ENCODE measurements at regions not wholly inside any gene's neighbourhood (a gene's known extent, or its start where the extent isn't known, plus 50 kb on each side); places are given as distances from the start of the nearest gene placed in this dataset.
"Not testable (repeated sequence)": the region's sequence is repeated elsewhere in the genome, so short reads cannot be mapped to it uniquely, and the experiment has no call there.

GRCh38 chr12:8282181-8282580 is 54.8 kb upstream of the FAM90A1 start:
- DNase-seq = not testable (repeated sequence)

GRCh38 chr12:8285681-8286080 is 58.3 kb upstream of the FAM90A1 start:
- DNase-seq = peak; percentile 65

DNA sequence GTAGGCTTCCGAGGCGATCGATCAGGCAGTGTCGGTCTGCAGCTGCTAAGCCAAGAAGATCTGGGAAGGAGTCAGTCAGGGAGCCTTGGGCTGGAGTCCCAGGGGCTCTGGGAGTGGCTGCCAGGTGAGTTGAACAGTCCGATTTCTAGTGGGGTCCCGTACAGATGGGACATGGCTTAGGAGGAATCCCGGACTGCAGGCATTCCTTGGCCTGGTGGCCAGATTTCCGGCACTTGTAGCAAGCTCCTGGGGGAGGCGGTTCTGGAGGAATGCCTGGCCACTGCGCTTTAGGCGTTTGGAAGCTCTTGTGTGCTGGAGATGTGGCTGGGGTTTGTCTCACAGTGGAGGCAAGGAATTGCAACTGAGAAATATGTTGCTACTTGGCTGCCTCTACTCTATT is 64.3 kb upstream of the FAM90A1 start:
- peak; percentile 33 for DNase-seq

- not testable (repeated sequence) for DNase-seq
Observed at GRCh38 chr12:8294662-8295061, 67.2 kb upstream of the FAM90A1 start.

DNA sequence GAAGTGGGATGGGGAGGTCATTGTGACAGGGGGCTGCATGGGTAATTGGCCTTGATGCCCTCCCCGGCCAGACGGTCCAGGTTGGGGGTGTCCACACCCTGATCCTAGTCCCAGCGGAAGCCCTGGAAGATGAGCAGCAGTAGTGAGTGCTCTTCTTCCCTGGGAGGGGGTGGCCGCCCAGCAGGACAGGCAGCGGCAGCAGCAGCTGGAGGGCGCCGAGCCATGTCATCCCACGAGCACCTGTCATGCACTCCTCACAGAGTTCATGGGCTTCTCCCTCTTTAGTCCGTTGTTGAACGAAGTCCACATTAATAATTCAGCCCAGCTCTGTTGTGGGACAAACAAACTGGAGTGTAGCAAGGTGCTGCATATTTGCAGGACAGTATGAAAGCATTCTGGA is 81.2 kb upstream of the FAM90A1 start:
- DNase-seq = not testable (repeated sequence)

DNA sequence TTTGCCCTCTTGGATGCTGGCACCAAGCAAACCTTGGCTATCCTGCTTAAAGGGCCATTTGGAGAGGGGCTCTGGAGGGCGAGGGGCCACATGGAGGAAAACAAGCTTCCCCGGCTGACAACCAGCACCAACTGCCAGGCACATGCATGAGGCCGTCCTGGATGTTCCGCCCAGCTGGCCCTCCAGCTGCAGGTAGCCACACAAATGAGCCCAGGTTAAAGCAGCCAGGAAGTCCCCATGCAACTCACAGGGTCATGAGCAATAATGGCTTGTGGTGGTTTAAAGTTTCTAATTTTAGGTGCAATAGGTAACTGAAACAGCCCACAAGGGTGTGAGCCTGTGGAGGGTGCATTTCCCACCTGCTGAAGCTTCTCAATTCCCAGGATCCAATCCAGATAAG is 88.6 kb upstream of the FAM90A1 start:
- DNase-seq = not testable (repeated sequence)

DNA sequence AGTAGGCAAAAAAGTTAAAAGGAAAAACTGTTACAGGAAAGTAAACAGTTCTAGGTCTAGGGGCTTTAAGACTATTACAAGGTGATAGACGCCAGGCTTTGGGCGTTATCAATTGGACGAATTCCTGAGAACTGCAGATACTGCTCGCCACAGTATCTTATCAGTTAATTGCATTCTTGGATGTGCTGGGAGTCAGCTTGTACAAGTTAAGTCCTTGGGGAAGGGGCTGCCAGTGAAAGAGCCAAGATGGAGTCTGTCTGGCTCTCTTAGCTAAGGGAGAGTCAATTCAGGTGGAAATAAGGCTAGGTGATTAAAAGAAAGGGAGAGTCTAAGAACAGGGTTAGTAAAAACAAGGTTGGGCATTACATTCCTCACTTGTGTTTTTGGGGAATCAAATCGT is 90.3 kb upstream of the FAM90A1 start:
- peak; percentile 68 for DNase-seq

GRCh38 chr12:8320251-8320730 is 92.9 kb upstream of the FAM90A1 start:
- peak; percentile 62 for DNase-seq

DNA sequence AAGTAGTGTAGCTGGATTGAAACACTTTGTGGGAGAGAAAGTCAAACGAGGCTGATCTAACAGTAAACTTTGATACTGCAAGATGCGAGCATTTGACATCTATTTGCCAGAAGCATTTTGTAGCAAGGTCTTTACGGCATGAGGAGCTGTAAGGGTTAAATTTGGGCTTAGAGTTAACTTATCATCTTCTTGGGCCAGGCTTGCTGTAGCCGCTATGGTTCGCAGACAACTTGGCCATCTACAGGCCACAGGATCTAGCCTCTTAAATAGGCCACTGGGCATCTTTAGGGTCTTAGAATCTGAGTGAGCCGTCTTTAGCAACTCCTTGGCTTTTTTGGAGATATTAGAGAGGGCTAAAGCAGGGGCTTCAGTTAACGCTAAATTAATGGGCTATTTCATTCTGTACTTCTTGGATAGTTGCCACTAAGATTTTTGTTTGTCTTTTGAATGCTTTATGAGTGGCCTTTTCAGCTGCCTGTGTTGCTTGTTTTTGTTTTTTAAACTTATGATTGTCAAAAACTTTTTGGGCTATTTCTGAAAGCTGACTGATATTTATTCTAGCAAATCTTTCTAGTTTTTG is 93.5 kb upstream of the FAM90A1 start:
- not testable (repeated sequence) for DNase-seq

DNA sequence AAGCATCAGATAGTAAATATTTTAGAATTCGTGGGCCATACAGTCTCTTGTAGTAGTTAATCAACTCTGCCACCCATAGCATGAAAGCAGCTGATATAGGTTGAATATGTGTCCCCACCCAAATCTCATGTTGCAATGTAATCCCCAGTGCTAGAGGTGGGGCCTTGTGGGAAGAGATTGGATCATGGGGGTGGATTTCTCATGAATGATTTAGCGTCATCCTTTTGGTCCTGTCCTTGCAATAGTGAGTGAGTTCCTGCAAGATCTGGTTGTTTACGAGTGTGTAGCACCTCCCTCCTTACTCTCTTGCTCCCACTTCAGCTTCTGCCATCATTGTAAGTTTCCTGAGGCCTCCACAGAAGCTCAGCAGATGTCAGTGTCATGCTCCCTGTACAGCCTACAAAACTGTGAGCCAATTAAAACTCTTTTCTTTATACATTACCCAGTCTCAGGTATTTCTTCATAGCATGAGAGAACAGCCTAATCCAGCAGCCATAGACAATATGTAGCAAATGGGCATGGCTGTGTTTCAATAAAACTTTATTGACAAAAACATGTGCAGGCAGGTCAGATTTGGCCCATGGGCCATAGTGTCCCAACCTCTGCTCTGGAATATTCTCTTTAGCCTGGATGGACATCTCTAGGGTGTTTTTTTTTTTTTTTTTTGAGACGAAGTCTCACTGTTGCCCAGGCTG is 97.9 kb upstream of the FAM90A1 start:
- not testable (repeated sequence) for DNase-seq

- not testable (repeated sequence) for DNase-seq
Observed at GRCh38 chr12:8328835-8329234, 101.4 kb upstream of the FAM90A1 start.

GRCh38 chr12:8332373-8332772 is 105.0 kb upstream of the FAM90A1 start:
- not testable (repeated sequence) for DNase-seq

- DNase-seq = not testable (repeated sequence)
Observed at GRCh38 chr12:8351073-8351472, 104.7 kb upstream of the CLEC6A start.

DNA sequence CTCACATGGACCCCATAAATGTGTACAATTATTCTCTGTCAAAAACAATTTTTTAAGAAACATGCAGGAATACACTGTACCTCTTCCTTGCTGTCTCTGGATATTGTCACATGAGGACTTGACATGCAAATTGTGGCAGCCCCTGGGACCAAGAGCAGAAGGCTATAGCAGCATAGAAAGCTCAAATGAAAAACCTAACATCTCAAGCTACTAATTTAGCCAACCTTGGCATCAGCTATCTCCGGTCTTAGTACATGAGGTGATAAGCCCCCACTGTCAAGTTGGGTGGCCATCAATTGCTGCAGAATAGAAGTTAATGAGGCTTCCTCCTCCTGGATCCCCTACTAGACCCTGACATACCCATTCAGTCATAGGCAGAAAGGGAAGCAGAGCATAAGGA is 101.0 kb upstream of the CLEC6A start:
- DNase-seq = not testable (repeated sequence)

DNA sequence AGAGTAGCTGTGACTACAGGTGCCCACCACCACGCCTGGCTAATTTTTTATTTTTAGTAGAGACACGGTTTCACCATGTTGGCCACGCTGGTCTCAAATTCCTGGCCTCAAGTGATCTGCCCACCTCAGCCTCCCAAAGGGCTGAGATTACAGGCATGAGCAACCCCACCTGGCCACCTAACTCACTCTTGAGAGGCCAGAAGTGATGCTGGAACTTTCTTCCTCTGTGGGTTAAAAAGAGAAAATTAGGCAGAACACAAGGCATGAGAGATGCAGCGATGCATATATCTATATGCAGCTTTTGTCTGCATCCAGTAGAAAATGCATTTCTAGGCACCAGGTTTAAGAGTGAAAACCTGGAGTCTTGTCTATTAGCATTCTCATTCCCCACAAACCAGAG is 100.2 kb upstream of the CLEC6A start:
- not testable (repeated sequence) for DNase-seq

DNA sequence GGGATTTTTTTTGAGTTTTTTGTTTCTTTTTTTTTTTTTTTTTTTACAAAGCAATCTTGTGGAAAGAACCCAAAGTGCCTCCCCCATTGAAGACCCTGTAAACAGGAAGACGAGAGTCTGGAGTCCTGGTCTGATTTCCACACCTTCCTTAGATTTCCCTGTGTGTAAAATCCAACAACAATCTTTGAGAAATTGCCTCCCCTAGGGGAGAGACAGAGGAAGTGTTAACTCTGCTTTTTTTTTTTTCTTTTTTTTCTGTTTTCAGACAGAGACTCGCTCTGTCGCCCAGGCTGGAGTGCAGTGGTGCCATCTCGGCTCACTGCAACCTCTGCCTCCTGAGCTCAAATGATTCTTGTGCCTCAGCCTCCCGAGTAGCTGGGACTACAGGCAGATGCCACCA is 82.0 kb upstream of the CLEC6A start:
- DNase-seq = not testable (repeated sequence)

GRCh38 chr12:8375122-8375521 is 80.6 kb upstream of the CLEC6A start:
- not testable (repeated sequence) for DNase-seq

DNA sequence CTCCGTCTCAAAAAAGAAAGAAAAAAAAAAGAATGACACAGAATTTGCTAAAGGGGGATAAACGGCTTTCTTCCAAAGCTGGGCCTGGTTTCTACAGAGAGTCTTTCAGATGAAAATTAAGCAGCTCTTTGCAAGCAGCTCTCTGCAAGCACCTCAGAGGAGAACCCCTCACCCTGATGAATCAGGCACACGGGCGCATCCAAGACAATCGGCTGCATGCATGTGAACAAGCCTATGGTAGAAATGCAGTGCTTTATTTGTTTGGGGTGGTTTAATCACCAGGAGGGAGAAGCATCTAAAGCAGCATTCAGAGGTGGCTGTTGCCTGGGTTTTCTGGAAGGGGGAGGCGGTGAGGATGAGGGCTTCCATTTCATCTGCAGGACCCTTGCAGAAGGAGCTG is 78.0 kb upstream of the CLEC6A start:
- DNase-seq = not testable (repeated sequence)

DNA sequence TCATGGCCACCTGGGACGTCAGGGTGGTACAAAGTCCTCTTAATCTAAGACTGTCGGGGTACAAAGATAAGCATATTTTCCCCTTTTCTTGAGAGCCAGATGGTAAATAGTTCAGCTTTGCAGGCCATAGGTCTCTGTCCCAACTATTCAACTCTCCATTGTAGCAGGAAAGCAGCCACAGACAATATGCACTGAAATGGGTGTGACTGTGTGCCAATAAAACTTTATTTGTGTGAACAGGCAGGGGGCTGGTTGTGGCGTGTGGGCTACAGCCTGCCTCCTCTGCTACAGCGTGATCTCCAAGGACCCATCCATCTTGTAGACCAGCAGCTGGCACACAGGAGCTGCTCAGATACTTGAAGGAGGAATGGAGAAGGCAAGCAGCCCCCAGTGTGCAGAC is 73.2 kb upstream of the CLEC6A start:
- not testable (repeated sequence) for DNase-seq

- DNase-seq = not testable (repeated sequence)
Observed at GRCh38 chr12:8384686-8385085, 71.1 kb upstream of the CLEC6A start.

DNA sequence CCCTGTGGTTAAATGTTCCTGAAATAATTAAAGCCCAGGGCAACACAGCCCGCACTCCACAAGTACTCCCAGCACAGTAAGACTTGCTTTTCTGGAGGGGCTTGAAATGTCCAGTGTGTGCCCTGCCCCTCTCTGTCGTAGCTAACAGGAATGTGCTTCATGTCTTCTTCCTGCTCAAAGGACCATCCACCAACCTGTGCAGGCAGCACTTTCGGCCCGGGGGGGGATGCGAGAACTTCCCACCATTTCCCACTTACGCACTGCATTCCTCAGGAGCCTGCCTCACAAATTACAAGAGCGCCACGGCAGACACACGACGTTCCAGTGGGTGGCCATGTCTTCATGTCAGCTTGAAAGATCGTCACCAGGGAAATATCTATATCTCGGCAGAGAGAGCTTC is 70.3 kb upstream of the CLEC6A start:
- DNase-seq = not testable (repeated sequence)

GRCh38 chr12:8386661-8387060 is 69.1 kb upstream of the CLEC6A start:
- not testable (repeated sequence) for DNase-seq

DNA sequence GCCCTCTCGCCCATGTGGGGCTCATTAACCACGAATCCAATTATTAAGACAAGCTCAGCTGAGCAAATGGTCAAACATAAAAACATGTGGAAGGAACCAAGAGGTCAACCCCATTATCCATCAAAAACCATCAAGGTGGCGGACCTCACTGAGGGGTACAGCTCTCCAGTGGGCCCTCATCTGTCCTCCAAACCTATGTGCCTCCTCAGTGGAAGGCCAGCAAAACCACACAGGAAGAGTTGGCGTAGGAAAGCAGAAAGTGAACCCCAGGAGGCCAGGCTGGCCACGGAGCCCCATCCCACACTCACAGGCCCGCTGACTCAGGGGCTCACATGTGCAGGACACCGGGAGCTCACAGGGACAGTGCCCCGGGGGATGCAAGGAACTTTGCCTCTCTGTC is 66.5 kb upstream of the CLEC6A start:
- not testable (repeated sequence) for DNase-seq

DNA sequence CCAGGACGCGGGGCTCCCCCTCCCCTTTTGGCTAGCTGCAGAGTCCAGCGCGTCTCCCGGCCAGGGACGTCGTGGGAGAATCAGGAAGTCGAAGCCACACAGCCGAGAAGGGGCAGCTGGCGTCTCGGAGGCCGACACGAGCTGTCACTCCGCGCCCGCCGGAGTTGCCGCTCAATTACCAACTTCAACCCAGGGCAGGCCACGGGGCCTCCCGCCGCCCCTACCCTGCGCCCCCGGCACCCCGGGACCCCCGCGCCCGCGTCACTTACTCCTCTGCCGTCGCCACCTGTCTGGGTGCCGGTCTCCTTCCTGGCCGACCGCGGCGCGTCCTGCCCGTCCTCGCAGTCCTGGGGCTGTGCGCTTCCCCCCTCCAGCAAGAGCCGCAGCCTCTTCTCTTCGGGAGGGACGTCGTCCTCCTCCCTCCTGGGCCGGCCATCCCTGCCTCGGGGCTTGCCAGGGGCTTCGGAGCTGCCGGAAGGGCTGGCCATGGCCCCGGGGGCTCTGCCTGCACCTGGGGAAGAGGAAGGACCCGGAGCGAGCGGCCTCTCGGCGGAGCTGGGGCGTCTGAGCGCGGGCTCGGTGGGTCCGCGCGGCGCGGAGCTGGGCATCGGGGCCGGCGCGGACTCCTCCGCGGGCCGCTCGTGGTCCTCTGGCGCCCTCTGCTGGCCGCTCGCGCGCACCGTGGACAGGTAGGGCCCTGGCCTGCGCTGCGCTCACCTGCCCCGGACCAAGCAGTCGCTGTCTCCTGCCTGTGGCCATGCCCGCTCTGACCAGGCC is 65.6 kb upstream of the CLEC6A start:
- peak; percentile 93 for DNase-seq
